ENCODE measurements at regions not wholly inside any gene's neighbourhood (a gene's known extent, or its start where the extent isn't known, plus 50 kb on each side); places are given as distances from the start of the nearest gene placed in this dataset.

DNA sequence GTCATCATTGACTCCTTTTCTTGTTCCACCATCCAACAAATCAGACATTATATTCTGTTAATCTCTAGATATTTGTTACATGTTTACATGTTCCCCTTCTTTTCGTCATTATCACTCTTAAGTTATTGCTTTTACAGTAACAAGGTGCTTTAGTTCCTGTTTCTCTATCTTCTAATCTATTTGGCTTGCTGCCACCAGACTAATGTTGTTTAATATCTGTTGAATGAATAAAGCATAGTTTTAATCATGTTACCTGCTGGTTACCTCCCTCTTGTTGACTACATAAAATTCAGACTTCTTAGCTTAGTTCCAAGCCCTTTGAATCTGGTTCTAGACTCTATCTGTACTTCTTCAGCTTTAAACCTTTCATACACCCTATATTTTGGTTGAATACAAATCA lies 129.8 kb upstream of the TRIM2 start:
- TF ChIP-seq, protein P1, sequence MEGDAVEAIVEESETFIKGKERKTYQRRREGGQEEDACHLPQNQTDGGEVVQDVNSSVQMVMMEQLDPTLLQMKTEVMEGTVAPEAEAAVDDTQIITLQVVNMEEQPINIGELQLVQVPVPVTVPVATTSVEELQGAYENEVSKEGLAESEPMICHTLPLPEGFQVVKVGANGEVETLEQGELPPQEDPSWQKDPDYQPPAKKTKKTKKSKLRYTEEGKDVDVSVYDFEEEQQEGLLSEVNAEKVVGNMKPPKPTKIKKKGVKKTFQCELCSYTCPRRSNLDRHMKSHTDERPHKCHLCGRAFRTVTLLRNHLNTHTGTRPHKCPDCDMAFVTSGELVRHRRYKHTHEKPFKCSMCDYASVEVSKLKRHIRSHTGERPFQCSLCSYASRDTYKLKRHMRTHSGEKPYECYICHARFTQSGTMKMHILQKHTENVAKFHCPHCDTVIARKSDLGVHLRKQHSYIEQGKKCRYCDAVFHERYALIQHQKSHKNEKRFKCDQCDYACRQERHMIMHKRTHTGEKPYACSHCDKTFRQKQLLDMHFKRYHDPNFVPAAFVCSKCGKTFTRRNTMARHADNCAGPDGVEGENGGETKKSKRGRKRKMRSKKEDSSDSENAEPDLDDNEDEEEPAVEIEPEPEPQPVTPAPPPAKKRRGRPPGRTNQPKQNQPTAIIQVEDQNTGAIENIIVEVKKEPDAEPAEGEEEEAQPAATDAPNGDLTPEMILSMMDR (IDR thresholded peaks at IDR 0.05; ENCODE audit: insufficient read depth, low read depth, low read length) = no peak
- TF ChIP-seq EZH2 (IDR thresholded peaks at IDR 0.05; ENCODE audit: insufficient read depth, low read length) = no peak

Measured in astrocyte (in vitro differentiated cells and primary cell).